GM19035 (cell line): ENCODE measurements at regions not wholly inside any gene's neighbourhood (a gene's known extent, or its start where the extent isn't known, plus 50 kb on each side); places are given as distances from the start of the nearest gene placed in this dataset.
"Not testable (repeated sequence)": the region's sequence is repeated elsewhere in the genome, so short reads cannot be mapped to it uniquely, and the experiment has no call there.

Experiments used
- ATAC-seq: cut with Tn5 transposase; IDR thresholded peaks from one replicate; pipeline ENCODE4 v1.9.1; 2021; ENCODE audit not compliant: unreplicated experiment

DNA sequence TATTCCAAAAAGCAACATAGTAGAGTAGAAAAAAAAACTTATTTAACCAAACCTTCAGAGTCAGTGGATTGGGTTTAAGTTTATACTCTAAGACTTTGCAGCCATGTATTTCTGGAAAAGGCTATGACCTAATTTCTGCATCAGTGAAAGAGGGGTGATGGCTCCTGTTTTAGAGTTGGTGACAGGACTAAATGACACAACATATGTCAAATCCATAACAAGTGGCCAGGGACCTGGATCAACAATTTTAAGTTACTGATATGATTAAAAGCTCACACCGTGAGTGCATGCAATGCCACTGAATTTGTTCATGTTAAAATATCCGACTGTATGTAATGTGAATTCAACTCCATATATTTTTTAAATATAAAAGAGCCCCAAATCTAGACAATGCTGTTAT is 390.6 kb downstream of the TNS3 start:
- no peak for ATAC-seq

GRCh38 chr7:47190462-47190861 is 391.4 kb downstream of the TNS3 start:
- ATAC-seq = no peak

DNA sequence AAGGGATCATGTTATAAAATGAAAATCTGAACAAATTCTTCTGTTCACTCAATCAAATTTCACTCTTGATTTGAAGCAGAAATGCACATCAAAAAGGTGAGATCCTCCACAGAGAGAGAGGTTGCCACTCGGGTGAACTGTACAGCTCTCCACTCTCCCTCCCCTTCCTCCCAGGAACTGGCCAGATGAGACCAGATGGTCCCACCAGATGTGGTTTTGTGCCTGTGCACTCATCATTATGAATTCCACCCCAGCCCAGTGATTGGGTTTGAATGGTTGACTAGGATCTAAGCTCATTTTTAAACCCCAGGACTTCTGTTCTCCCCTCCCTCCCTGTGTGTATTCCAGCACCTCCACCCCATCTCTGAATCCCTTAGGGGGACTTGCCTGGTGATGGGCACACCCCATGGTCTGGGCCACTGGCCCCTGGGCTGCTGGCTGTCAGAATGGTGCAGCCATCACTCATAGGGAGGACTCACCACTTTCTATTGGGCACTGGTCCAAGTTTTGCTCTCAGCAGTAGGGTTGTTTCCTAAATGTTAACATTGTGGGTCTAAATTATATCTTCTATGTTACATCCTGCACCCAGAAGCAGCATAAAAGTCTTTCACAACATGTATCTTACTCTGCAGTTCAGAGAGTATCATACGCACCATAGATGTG is 393.1 kb downstream of the TNS3 start:
- no peak for ATAC-seq

DNA sequence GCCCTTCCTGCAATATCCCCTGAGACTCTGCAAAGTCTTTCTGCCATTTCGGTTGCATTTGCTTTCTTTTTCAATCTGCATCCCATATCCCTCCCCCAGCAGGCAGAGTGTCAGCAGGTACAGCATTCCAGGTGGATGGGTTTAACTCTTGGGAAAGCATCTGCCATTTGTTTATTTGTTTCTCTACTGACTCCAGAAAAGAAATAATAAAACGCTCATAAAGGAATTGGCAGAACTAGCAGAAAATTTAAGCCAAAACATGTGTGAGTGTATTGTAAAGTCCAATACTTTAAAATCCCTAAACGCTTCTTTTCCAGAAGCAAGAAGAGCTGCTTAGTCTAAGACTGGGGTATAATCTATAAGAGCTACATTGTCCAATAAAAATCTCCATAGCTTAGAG is 393.8 kb downstream of the TNS3 start:
- no peak for ATAC-seq

GRCh38 chr7:47186316-47186715 is 395.6 kb downstream of the TNS3 start:
- peak; percentile 80 for ATAC-seq

DNA sequence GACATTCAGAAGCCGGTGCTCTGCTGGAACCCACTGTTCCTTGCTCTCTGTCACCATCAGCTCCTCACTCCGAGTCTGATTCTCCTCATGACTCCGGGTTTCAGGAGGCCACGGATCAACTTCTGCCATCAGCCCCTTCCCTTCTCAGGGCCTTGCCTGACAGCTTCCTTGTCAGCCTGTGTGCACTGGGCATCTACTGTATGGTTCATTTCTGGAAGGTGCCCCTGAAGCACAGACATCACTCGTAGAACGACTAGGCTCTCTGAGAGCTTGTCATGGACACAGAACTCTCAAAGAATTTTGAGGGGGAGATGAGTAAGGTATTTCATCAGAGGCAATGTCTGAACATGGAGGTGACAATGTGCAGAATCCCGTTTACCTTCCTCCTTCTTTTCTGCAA is 396.1 kb downstream of the TNS3 start:
- no peak for ATAC-seq

GRCh38 chr7:47185170-47185569 is 396.7 kb downstream of the TNS3 start:
- ATAC-seq = no peak

GRCh38 chr7:47183862-47184590 is 397.9 kb downstream of the TNS3 start:
- no peak for ATAC-seq

GRCh38 chr7:47181746-47182361 is 400.1 kb downstream of the TNS3 start:
- no peak for ATAC-seq

- no peak for ATAC-seq
These were observed 401.4 kb downstream of the TNS3 start for GRCh38 chr7:47180516-47180826.

DNA sequence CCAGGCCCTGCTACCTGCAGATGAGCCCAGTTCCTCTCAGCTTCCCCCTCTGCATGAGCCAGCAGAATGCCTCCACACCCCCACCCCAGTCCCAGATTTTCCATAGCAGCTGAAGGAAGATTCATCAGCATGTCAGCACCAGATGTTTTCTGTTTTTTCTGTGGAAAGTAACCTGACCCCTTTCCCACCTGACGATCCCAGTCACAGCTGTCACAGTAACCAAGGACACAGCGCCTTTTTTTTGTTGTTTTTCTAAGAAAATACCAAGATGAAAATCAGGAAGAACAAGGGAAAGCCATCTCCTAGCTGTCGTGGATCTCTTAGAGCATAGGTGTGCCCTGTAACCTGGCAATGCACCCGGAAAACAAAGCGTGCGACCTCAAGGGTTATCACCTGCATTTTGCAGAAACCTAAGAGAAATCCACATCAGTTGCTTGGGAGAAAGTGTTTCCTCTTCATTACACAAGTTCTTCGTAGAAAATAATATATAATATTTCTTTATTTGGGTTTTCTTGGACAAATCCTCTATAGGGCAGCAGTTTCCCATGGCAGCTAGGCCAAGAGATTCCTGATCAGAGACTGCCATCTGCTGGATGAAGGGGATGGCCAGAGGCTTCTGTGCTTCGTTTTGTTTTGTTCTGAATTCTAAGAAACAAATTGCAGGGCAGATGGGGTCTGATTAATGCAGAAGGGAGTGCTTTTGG is 401.9 kb downstream of the TNS3 start:
- no peak for ATAC-seq

GRCh38 chr7:47172602-47173539 is 409.0 kb downstream of the TNS3 start:
- not testable (repeated sequence) for ATAC-seq

GRCh38 chr7:47170516-47170915 is 411.4 kb downstream of the TNS3 start:
- no peak for ATAC-seq

DNA sequence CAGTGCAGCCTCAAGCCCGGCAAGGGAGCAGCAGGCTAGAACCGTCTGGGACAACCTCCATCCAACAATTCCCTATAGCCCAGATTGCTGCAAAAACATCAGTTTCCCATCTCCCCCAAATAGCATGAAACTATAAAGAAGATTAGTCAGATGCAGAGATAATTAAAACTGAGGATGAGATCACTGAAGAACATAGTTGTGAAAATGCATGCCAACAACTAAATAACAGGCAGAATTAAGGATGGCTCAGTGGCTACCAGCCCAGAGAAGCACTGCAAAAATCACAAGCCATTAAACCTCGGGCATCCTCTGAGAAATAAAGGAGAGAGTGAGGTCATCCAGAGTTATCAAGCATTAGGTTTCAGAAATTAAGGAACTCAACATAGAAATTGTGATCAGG is 427.1 kb downstream of the TNS3 start:
- no peak for ATAC-seq

GRCh38 chr7:47153576-47153975 is 428.3 kb downstream of the TNS3 start:
- ATAC-seq = no peak

GRCh38 chr7:47153058-47153457 is 428.9 kb downstream of the TNS3 start:
- ATAC-seq = no peak

- no peak for ATAC-seq
These were observed 429.6 kb downstream of the TNS3 start for GRCh38 chr7:47152307-47152706.

GRCh38 chr7:47150497-47151260 is 431.2 kb downstream of the TNS3 start:
- no peak for ATAC-seq

- no peak for ATAC-seq
These were observed 431.9 kb downstream of the TNS3 start for GRCh38 chr7:47149971-47150370.

DNA sequence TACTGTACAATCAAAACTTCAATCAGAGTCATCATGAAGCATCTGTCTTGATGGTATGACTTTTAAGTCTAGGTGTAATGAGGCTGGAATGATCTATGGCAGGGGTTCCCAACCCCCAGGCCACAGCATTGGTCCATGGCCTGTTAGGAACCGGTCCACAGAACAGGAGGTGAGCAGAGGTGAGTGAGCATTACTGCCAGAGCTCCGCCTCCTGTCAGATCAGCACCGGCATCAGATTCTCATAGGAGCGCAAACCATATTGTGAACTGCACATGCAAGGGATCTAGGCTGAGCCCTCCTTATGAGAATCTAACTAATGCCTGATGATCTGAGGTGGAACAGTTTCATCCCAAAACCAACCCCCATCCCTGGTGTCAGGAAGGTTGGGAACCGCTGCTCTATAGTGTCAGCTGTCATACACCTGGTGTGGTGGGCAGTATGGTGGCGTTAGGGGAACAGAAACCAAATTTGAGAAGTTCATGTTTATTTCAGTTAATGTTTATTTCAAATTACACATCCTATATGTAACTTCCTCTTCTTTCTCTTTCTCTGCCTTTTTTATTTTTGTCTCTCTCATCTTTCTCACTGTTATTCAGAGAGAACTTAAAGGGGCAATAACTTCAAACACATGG is 432.6 kb downstream of the TNS3 start:
- ATAC-seq = no peak
